Thyroid gland (tissue), 4 donors: ENCODE measurements at regions not wholly inside any gene's neighbourhood (a gene's known extent, or its start where the extent isn't known, plus 50 kb on each side); places are given as distances from the start of the nearest gene placed in this dataset.

Source experiments
- DNase-seq, 2 donors: peaks; one replicate each; pipeline ENCODE4 v3.0.0-alpha.2; 2019
- H3K27ac ChIP-seq, 3 donors: fragments of 200-600 bp; sonication (generic); 1 replicate in 2 of 3; 2 replicates in 1 of 3; pipeline ENCODE4 v1.5.1; 2016 to 2019; ENCODE audit warnings: mild to moderate bottlenecking in 1 of 3, moderate library complexity in 1 of 3
- H3K27me3 ChIP-seq: fragments of 200-600 bp; sonication (generic); one replicate; pipeline ENCODE4 v1.5.1; 2019
- H3K36me3 ChIP-seq, 2 donors: fragments of 200-600 bp; sonication (generic); one replicate each; pipeline ENCODE4 v1.5.1; 2016 to 2019
- H3K4me1 ChIP-seq, 2 donors: fragments of 200-600 bp; sonication (generic); one replicate each; pipeline ENCODE4 v1.5.1; 2017 to 2019
- H3K4me3 ChIP-seq, 3 donors: fragments of 200-600 bp; sonication (generic); replicated peaks in 1 of 3; 1 replicate in 2 of 3; 2 replicates in 1 of 3; pipeline ENCODE4 v1.5.1; 2016; ENCODE audit warnings: mild to moderate bottlenecking in 1 of 3
- H3K9me3 ChIP-seq: fragments of 200-600 bp; sonication (generic); one replicate; pipeline ENCODE4 v1.5.1; 2017
- CTCF ChIP-seq, 6 experiments: fragments of 200-600 bp in 3 of 6; fragments of 450-650 bp in 3 of 6; sonication (generic) in 3 of 6; IDR thresholded peaks; one replicate each; pipeline ENCODE4 v1.5.1; 2016 to 2019; ENCODE audit warnings: antibody characterized with exemption in 6 of 6, mild to moderate bottlenecking in 2 of 6, inconsistent platforms in 1 of 6, moderate library complexity in 1 of 6
- POLR2A ChIP-seq, 2 donors: fragments of 450-650 bp; IDR thresholded peaks; one replicate each; pipeline ENCODE4 v1.6.1; 2017; ENCODE audit warnings: antibody characterized with exemption in 2 of 2, mild to moderate bottlenecking in 2 of 2, moderate library complexity in 1 of 2
- WGBS, 2 donors: methylation state at CpG; one replicate each; pipeline ENCODE4 v1.1.5; 2017; 5-methylcytosine and 5-hydroxymethylcytosine counted together
- intact Hi-C: fragments of 100-400 bp; cut with DNase I; formaldehyde crosslinking; loops from one replicate; pipeline ENCODE4 v1.15.1; 2023

- H3K27me3 ChIP-seq = no peaks in the 10 kb centered on the region
- no peak for DNase-seq
- H3K4me3 ChIP-seq = no peak overlapping the region
- H3K4me1 ChIP-seq = no peaks in the 10 kb centered on the region
- no peaks in the 10 kb centered on the region for H3K36me3 ChIP-seq
- intact Hi-C loops = no loop called here
- H3K9me3 ChIP-seq = no peaks in the 10 kb centered on the region
- TF ChIP-seq CTCF (IDR thresholded peaks at IDR 0.05) = no peak
- no peak for TF ChIP-seq POLR2A (IDR thresholded peaks at IDR 0.05)
- H3K27ac ChIP-seq = no peak overlapping the region
- WGBS, 2 donors = 85% methylated on average over 22 to 28 of the region's 30 CpGs
Observed at GRCh38 chr5:1745123-1745795, 54.4 kb downstream of the MRPL36 start.

- TF ChIP-seq CTCF (IDR thresholded peaks at IDR 0.05) = no peak
- TF ChIP-seq POLR2A (IDR thresholded peaks at IDR 0.05) = no peak
- DNase-seq = no peak
Observed at GRCh38 chr5:1744393-1745122, 55.1 kb downstream of the MRPL36 start.

GRCh38 chr5:1743769-1744085, 55.9 kb downstream of the MRPL36 start:
- intact Hi-C loops = no loop called here
- 15 to 37% methylated on average over 4 to 5 of the region's 5 CpGs for WGBS, 2 donors
- DNase-seq = peak in 1 of 2 donors; percentile 10
- Histone ChIP-seq H3K4me3 (no peak overlapping the region), H3K27me3 (no peaks in the 10 kb centered on the region), H3K9me3 (no peaks in the 10 kb centered on the region), H3K4me1 (no peaks in the 10 kb centered on the region), H3K36me3 (no peaks in the 10 kb centered on the region), H3K27ac (no peak overlapping the region)
- TF ChIP-seq POLR2A (IDR thresholded peaks at IDR 0.05) (no peak), CTCF (IDR thresholded peaks at IDR 0.05) (no peak)

More at GRCh38 chr5:1744393-1745122, 55.1 kb downstream of the MRPL36 start:
- 80 to 86% methylated on average over 15 to 21 of the region's 21 CpGs for WGBS, 2 donors
- no peak overlapping the region for H3K27ac ChIP-seq
- intact Hi-C loops = no loop called here
- no peaks in the 10 kb centered on the region for H3K9me3 ChIP-seq
- no peaks in the 10 kb centered on the region for H3K27me3 ChIP-seq
- H3K36me3 ChIP-seq = no peaks in the 10 kb centered on the region
- H3K4me1 ChIP-seq = no peaks in the 10 kb centered on the region
- H3K4me3 ChIP-seq = no peak overlapping the region

- Histone ChIP-seq H3K4me3 (no peak overlapping the region), H3K27ac (no peak overlapping the region), H3K36me3 (no peaks in the 10 kb centered on the region), H3K9me3 (no peaks in the 10 kb centered on the region), H3K4me1 (no peaks in the 10 kb centered on the region), H3K27me3 (no peaks in the 10 kb centered on the region)
- WGBS, 2 donors = 56 to 72% methylated on average over 4 to 5 of the region's 5 CpGs
- intact Hi-C loops = no loop called here
- no peak for DNase-seq
- no peak for TF ChIP-seq CTCF (IDR thresholded peaks at IDR 0.05)
- TF ChIP-seq POLR2A (IDR thresholded peaks at IDR 0.05) = no peak
Observed at GRCh38 chr5:1743061-1743768, 56.4 kb downstream of the MRPL36 start.
